ENCODE measurements at regions not wholly inside any gene's neighbourhood (a gene's known extent, or its start where the extent isn't known, plus 50 kb on each side); places are given as distances from the start of the nearest gene placed in this dataset.

DNA sequence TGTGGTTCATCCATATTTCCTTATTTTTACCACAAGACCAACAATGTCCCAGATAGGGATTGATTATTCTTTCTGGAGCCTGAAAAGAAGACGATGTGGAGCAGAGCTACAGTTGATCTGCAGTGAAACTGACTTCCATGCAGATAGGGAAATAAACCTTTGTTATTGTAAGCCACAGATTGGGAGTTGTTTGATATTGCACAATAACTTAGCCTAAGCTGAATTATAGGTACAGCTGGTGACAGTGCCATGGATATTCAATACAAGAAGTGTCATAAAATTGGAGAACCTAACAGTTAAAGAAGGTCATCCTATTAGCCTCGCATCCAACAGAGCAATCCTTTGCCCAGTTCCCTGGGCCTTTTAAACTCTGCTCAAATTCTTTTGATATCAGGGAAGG, 367.7 kb upstream of the PPP2R3A start:
- TF ChIP-seq BHLHE40 (IDR thresholded peaks at IDR 0.05; ENCODE audit: low read depth, low read length), result no peak
- TF ChIP-seq, protein P1, sequence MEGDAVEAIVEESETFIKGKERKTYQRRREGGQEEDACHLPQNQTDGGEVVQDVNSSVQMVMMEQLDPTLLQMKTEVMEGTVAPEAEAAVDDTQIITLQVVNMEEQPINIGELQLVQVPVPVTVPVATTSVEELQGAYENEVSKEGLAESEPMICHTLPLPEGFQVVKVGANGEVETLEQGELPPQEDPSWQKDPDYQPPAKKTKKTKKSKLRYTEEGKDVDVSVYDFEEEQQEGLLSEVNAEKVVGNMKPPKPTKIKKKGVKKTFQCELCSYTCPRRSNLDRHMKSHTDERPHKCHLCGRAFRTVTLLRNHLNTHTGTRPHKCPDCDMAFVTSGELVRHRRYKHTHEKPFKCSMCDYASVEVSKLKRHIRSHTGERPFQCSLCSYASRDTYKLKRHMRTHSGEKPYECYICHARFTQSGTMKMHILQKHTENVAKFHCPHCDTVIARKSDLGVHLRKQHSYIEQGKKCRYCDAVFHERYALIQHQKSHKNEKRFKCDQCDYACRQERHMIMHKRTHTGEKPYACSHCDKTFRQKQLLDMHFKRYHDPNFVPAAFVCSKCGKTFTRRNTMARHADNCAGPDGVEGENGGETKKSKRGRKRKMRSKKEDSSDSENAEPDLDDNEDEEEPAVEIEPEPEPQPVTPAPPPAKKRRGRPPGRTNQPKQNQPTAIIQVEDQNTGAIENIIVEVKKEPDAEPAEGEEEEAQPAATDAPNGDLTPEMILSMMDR (conservative IDR thresholded peaks at IDR 0.05; ENCODE audit: low read depth, low read length), result no peak
